ENCODE measurements at regions not wholly inside any gene's neighbourhood (a gene's known extent, or its start where the extent isn't known, plus 50 kb on each side); places are given as distances from the start of the nearest gene placed in this dataset.

DNA sequence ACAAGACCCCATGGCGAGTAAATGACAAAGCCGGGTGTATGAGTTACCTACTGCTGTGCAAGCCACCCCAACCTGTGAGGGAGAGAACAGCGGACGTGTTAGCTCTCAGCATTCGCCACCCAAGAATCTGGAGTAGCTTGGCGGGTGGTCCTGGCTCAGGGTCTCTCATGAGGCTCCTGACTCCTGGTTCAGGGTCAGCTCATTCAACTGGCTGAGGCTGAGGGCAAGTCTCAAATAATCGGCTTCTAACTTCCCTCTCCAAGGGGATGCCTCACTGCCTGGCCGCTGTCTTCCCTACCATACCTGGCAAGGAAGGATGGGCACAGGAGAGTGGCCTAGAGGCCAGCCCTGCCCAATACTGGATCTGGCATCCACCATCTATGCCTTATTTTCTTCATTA lies 94.2 kb downstream of the HTR5A start:
- no peak for DNase-seq (ENCODE audit: low spot score)
- Histone ChIP-seq H3K9me3 (no peaks in the 10 kb centered on the region), H3K4me1 (no peaks in the 10 kb centered on the region), H3K27me3 (no peaks in the 10 kb centered on the region), H3K36me3 (no peaks in the 10 kb centered on the region), H3K27ac (no peak overlapping the region), H3K4me3 (no peak overlapping the region)
- TF ChIP-seq, protein P1, sequence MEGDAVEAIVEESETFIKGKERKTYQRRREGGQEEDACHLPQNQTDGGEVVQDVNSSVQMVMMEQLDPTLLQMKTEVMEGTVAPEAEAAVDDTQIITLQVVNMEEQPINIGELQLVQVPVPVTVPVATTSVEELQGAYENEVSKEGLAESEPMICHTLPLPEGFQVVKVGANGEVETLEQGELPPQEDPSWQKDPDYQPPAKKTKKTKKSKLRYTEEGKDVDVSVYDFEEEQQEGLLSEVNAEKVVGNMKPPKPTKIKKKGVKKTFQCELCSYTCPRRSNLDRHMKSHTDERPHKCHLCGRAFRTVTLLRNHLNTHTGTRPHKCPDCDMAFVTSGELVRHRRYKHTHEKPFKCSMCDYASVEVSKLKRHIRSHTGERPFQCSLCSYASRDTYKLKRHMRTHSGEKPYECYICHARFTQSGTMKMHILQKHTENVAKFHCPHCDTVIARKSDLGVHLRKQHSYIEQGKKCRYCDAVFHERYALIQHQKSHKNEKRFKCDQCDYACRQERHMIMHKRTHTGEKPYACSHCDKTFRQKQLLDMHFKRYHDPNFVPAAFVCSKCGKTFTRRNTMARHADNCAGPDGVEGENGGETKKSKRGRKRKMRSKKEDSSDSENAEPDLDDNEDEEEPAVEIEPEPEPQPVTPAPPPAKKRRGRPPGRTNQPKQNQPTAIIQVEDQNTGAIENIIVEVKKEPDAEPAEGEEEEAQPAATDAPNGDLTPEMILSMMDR (IDR thresholded peaks at IDR 0.05): no peak

- DNase-seq (ENCODE audit: low spot score): no peak
- Histone ChIP-seq H3K4me3 (no peak overlapping the region), H3K4me1 (no peaks in the 10 kb centered on the region), H3K9me3 (no peaks in the 10 kb centered on the region), H3K27ac (no peak overlapping the region), H3K36me3 (no peaks in the 10 kb centered on the region), H3K27me3 (no peaks in the 10 kb centered on the region)
- TF ChIP-seq, protein P1 (IDR thresholded peaks at IDR 0.05): no peak
Observed at GRCh38 chr7:155166108-155166507, 96.0 kb downstream of the HTR5A start.

DNA sequence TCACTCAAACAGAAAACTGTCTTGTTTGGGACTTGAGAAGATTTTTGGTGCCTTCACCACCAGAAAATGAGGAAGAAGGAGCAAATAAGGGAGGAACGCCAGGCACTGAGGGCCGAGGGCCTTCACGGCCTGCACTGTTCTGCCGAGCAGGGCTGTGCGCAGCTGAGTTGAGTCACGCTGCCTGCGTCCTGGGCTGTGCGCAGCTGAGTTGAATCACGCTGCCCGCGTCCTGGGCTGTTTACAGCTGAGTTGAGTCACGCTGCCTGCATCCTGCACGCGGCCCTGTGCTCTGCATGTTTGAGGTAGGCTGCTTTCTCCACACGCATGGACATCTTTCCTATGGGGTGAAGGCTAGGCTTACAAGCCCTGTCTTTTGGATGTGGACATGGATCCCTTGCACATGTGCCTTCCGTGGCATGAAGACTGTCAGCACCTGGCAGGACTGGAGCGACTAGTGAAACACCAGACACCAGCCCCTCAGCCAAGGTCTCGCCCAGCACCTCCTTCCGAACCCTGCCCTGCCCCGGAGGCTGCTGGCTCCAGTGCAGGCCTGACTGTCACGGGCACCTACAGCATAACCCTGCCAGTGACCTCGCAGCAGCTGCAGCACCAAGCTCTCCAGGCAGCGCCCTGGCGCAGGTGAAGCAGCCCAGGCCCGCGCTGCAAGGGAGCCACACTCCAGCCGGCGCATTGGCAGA lies 96.7 kb downstream of the HTR5A start:
- no peaks in the 10 kb centered on the region for H3K4me1 ChIP-seq
- no peaks in the 10 kb centered on the region for H3K36me3 ChIP-seq
- TF ChIP-seq, protein P1 (IDR thresholded peaks at IDR 0.05): no peak
- H3K9me3 ChIP-seq: no peaks in the 10 kb centered on the region
- H3K27me3 ChIP-seq: no peaks in the 10 kb centered on the region
- no peak overlapping the region for H3K27ac ChIP-seq
- DNase-seq (ENCODE audit: low spot score): no peak
- H3K4me3 ChIP-seq: no peak overlapping the region

DNA sequence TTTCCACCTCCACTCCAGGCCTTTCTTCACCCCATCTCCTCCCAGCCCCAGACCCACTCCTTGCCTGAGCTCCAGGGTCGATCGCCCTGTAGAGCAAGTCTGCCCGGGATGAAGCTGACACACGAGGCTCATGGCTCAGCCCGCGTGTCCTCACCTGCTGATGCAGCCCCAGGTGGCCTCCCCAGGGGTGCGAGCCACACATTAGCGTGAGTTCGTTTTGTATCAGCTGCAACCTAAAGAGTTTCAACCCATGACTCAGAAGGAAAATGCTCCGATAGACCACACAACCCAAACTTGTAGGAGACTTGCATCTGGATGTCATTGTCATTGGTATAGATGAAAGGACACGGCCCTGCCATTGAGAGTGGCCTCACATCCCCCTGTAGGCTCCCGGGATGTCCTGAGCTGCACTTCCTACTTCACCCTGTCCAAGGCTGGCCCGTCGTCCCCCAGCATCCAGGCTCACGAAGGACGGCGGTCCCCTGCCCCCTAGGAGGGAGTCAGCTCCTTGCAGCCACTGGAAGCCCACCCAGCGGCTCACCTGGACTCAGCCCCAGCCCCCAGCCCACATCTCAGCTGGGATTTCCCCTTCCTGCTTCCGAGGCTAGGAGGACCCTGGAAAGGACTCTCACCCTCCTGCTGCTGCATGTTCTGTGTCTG lies 97.7 kb downstream of the HTR5A start:
- no peak for DNase-seq (ENCODE audit: low spot score)
- no peak overlapping the region for H3K4me3 ChIP-seq
- TF ChIP-seq, protein P1 (IDR thresholded peaks at IDR 0.05): no peak
- H3K9me3 ChIP-seq: no peaks in the 10 kb centered on the region
- no peaks in the 10 kb centered on the region for H3K4me1 ChIP-seq
- H3K27me3 ChIP-seq: no peaks in the 10 kb centered on the region
- no peaks in the 10 kb centered on the region for H3K36me3 ChIP-seq
- no peak overlapping the region for H3K27ac ChIP-seq

DNA sequence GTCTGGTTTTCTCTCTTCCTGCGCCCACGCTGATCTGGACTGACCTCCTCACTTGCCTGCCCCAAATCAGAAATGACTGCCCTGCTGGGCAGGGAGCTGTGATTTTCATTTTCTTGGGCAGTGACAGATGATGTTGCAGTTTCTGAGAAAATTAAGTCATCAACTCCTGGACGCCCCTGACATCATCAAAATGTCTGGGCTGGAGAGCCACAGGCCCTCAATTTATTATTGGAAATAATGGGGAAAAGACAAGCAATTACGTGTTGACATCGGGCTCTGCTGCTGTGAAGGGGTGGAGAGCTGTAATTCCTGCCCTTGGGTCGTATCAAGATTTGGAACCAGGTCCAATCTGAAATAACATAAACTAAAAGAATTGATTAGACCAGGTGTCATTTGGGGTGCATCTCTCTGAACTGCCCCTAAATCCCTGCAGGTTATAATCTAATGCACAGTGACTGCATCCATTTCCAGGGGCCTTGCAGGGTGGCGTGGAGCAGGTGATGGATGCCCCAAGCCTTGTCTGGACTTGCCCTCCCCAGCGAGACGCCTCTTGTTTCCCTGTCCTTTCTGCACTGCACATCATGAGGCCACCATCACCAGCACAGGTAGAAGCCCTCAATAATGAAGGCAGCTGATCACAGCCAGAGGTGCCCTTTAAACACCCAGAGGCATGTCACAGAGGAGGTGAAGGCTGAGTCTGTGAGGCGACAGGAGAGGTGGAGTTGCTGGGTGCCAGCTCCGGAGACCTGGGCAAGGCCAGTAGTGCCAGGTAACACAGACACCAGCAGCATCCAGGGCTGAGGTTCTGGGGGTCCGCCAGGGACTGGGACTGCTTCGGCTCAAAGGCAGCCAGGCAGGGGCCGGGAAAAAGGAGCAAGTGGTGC lies 98.7 kb downstream of the HTR5A start:
- H3K9me3 ChIP-seq: no peaks in the 10 kb centered on the region
- no peak overlapping the region for H3K27ac ChIP-seq
- no peaks in the 10 kb centered on the region for H3K4me1 ChIP-seq
- no peaks in the 10 kb centered on the region for H3K36me3 ChIP-seq
- TF ChIP-seq, protein P1 (IDR thresholded peaks at IDR 0.05): no peak
- no peak for DNase-seq (ENCODE audit: low spot score)
- no peaks in the 10 kb centered on the region for H3K27me3 ChIP-seq
- no peak overlapping the region for H3K4me3 ChIP-seq
